Vagina (tissue), 2 donors: ENCODE measurements at regions not wholly inside any gene's neighbourhood (a gene's known extent, or its start where the extent isn't known, plus 50 kb on each side); places are given as distances from the start of the nearest gene placed in this dataset.

Experiments
- DNase-seq, 2 donors: peaks; one replicate each; pipeline ENCODE4 v3.0.0-alpha.2; 2017; ENCODE audit errors: extremely low spot score in 2 of 2
- H3K27ac ChIP-seq: fragments of 200-600 bp; sonication (generic); one replicate; pipeline ENCODE4 v1.5.1; 2019
- H3K27me3 ChIP-seq: fragments of 200-600 bp; sonication (generic); one replicate; pipeline ENCODE4 v1.5.1; 2019
- H3K36me3 ChIP-seq, 2 donors: fragments of 200-600 bp; sonication (generic); one replicate each; pipeline ENCODE4 v1.5.1; 2017 to 2019
- H3K4me1 ChIP-seq: fragments of 200-600 bp; sonication (generic); one replicate; pipeline ENCODE4 v1.5.1; 2019
- H3K4me3 ChIP-seq, 2 donors: fragments of 200-600 bp; sonication (generic); 1 replicate in 1 of 2; 2 replicates in 1 of 2; pipeline ENCODE4 v1.5.1; 2016 to 2019
- H3K9me3 ChIP-seq: fragments of 200-600 bp; sonication (generic); one replicate; pipeline ENCODE4 v1.5.1; 2019
- CTCF ChIP-seq, 3 experiments: fragments of 450-650 bp in 2 of 3; fragments of 200-600 bp in 1 of 3; sonication (generic) in 1 of 3; IDR thresholded peaks; one replicate each; pipeline ENCODE4 v1.5.1; 2017 to 2019; ENCODE audit warnings: antibody characterized with exemption in 3 of 3, mild to moderate bottlenecking in 2 of 3, moderate library complexity in 2 of 3
- POLR2A ChIP-seq, 2 donors: fragments of 450-650 bp; IDR thresholded peaks; one replicate each; pipeline ENCODE4 v1.6.1; 2017; ENCODE audit warnings: antibody characterized with exemption in 2 of 2, mild to moderate bottlenecking in 2 of 2, moderate library complexity in 2 of 2
- POLR2AphosphoS5 ChIP-seq, 2 donors: sonication (generic); formaldehyde crosslinking; IDR thresholded peaks; one replicate each; pipeline ENCODE4 v1.9.0; 2017; ENCODE audit warnings: antibody characterized with exemption in 2 of 2, mild to moderate bottlenecking in 2 of 2, low read depth in 1 of 2; ENCODE audit not compliant: insufficient read depth in 1 of 2
- intact Hi-C: fragments of 100-400 bp; cut with DNase I; formaldehyde crosslinking; loops from one replicate; pipeline ENCODE4 v1.15.1; 2023

- no peak for DNase-seq
- Histone ChIP-seq H3K27me3 (no peaks in the 10 kb centered on the region), H3K9me3 (no peaks in the 10 kb centered on the region), H3K4me1 (peaks cover 64% of the 10 kb centered on the region), H3K36me3 (no peaks in the 10 kb centered on the region), H3K4me3 (no peak overlapping the region), H3K27ac (peak overlapping the region; percentile 69)
- no peak for TF ChIP-seq CTCF (IDR thresholded peaks at IDR 0.05)
- no peak for TF ChIP-seq POLR2AphosphoS5 (IDR thresholded peaks at IDR 0.05; ENCODE audit: insufficient read depth in 1 of 2, low read depth in 1 of 2)
- TF ChIP-seq POLR2A (IDR thresholded peaks at IDR 0.05) = no peak
- intact Hi-C loops = no loop called here
These were observed 272.9 kb upstream of the KLF6 start for GRCh38 chr10:4057725-4058513.

DNA sequence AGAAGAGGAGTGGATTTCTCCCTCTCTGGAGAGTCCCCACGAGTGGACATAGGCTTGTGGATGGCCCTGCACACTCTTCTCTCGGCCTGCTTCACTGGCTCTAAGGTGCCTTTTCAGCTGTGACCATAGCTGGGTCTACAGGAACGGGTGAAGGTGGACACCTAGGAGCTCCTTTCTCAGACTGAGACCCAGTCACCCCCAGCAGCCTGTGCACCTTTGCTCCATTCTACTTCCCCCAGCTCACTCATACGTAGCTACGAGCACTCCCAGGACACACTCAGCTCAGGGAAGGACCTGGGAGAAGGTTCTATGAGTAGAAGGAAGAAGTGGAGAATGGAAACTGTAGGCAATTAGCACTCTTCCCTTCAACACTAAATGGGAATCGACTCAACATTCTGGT, 272.0 kb upstream of the KLF6 start:
- intact Hi-C loops = no loop called here
- Histone ChIP-seq H3K36me3 (no peaks in the 10 kb centered on the region), H3K4me3 (no peak overlapping the region), H3K27ac (peak overlapping the region; percentile 69), H3K4me1 (peaks cover 59% of the 10 kb centered on the region), H3K9me3 (no peaks in the 10 kb centered on the region), H3K27me3 (no peaks in the 10 kb centered on the region)
- TF ChIP-seq POLR2AphosphoS5 (IDR thresholded peaks at IDR 0.05; ENCODE audit: insufficient read depth in 1 of 2, low read depth in 1 of 2) = no peak
- no peak for TF ChIP-seq POLR2A (IDR thresholded peaks at IDR 0.05)
- no peak for TF ChIP-seq CTCF (IDR thresholded peaks at IDR 0.05)
- peak; percentile 74 to 75 for DNase-seq

GRCh38 chr10:4054656-4055435, 269.8 kb upstream of the KLF6 start:
- Histone ChIP-seq H3K27me3 (no peaks in the 10 kb centered on the region), H3K36me3 (no peaks in the 10 kb centered on the region), H3K27ac (peak overlapping the region; percentile 22), H3K4me1 (peaks cover 52% of the 10 kb centered on the region), H3K9me3 (no peaks in the 10 kb centered on the region), H3K4me3 (no peak overlapping the region)
- DNase-seq = peak in 1 of 2 donors; percentile 77
- TF ChIP-seq POLR2AphosphoS5 (IDR thresholded peaks at IDR 0.05; ENCODE audit: insufficient read depth in 1 of 2, low read depth in 1 of 2) = no peak
- TF ChIP-seq POLR2A (IDR thresholded peaks at IDR 0.05) = no peak
- TF ChIP-seq CTCF (IDR thresholded peaks at IDR 0.05) = no peak
- intact Hi-C loops = no loop called here

DNA sequence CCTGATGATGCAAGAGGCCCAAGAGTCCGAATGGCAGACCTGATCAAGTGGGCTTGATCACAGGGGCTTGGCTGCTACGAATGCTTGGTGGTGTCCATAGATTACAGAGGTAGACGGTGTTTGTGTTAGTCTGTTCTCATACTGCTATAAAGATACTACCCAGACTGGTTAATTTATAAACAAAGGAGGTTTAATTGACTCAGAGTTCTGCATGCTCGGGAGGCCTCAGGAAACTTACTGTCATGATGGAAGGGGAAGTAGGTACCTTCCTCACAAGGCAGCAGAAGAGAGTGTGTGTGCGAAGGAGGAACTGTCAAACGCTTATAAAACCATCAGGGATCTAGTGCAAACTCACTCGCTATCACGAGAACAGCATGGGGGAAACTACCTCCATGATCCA, 268.9 kb upstream of the KLF6 start:
- Histone ChIP-seq H3K4me1 (peaks cover 43% of the 10 kb centered on the region), H3K4me3 (no peak overlapping the region), H3K27ac (peak overlapping the region; percentile 22), H3K36me3 (no peaks in the 10 kb centered on the region), H3K27me3 (no peaks in the 10 kb centered on the region), H3K9me3 (no peaks in the 10 kb centered on the region)
- TF ChIP-seq POLR2AphosphoS5 (IDR thresholded peaks at IDR 0.05; ENCODE audit: insufficient read depth in 1 of 2, low read depth in 1 of 2) = no peak
- TF ChIP-seq CTCF (IDR thresholded peaks at IDR 0.05) = no peak
- no peak for TF ChIP-seq POLR2A (IDR thresholded peaks at IDR 0.05)
- DNase-seq = peak; percentile 46 to 58
- intact Hi-C loops = no loop called here
